Iris pigment epithelial cell (primary cell): ENCODE measurements at regions not wholly inside any gene's neighbourhood (a gene's known extent, or its start where the extent isn't known, plus 50 kb on each side); places are given as distances from the start of the nearest gene placed in this dataset.
A peak's percentile ranks its signal among the peaks of the same experiment; 100 is the strongest.
"Not testable (repeated sequence)": the region's sequence is repeated elsewhere in the genome, so short reads cannot be mapped to it uniquely, and the experiment has no call there.

Experiments used
- DNase-seq: peaks from one replicate; pipeline ENCODE4 v3.0.0-alpha.2; 2011; ENCODE audit warnings: low read depth

DNA sequence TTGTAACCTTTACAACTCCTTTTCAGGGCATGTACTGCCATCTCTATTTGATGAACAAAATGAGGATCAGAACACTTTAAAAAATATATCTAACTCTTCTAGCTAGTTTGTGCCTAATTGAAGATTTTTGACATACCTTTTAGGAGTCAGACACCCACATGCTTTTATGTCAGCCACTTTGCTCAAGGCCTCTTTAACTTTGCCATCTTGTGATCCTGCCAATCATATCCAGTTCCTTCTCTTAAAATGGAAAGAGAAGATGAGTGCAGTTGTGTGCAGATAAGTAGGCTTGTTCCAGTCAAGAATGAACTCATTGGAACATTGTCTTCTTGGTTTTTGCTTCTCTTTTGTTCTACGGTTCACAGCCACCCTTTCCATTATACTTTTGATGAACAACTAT is 425.6 kb upstream of the TNC start:
- no peak for DNase-seq

DNA sequence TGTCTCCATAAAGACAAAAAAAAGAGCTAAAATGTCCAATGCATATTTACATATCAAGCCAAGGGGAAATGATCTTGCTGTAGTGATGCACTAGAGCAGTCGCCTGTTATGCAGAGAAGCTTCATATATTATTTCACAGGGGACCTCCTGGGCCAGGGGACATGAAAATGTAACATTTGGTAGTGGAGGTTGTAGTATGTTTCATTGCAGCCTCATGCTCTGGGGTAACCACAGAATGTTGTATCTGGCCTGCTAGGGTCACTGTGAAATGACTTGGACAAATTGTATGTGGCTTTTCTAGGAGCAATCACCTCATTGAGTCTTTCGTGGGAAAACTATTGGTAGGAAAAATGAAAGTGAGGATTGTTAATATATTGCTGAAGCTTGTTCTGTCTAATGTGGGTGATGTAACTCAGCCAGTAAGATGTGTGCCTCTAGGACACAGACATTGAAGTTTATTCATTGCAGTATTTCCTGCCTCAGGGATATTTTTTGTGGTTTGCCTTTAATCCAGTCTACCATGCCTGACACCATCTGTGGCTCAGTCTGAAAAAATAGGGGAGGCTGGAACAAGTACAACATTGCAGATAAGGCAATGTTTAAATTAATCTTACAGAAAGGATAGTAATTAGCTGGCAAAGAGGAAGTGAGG is 430.8 kb upstream of the TNC start:
- DNase-seq: peak; percentile 47

GRCh38 chr9:115551396-115551795 is 433.4 kb upstream of the TNC start:
- no peak for DNase-seq

DNA sequence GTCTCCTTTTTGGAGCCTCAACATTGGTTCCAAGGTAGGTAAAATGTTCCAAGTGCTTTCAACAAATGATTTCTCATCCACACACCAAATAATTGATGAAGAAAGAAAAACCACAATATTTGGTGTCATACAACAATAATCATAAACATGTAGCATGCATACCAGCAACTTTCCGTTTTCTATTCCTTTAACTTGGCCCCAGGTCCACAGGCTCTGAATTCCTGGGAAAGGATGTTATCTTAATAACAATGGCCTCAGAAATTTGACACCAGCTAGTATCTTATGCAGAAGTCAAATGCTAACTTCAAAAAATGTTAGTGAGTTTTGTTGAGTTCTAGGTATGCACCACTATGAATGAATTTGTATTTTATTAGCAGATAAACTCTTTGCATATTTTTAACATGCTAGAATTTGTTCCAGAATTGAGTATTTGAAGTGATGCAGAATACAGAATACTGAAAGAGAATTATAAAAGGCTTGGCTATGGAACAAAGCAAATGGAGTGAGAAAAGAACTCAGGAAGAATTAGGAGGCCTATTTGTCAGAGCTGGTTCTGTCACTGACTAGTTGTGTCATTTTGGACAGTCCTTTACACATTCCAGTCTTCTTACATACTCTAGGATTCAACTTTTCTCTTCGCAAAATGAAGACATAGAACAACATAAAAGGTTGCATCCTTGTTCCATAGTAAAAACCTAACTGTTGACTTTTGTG is 435.3 kb upstream of the TNC start:
- DNase-seq: no peak

DNA sequence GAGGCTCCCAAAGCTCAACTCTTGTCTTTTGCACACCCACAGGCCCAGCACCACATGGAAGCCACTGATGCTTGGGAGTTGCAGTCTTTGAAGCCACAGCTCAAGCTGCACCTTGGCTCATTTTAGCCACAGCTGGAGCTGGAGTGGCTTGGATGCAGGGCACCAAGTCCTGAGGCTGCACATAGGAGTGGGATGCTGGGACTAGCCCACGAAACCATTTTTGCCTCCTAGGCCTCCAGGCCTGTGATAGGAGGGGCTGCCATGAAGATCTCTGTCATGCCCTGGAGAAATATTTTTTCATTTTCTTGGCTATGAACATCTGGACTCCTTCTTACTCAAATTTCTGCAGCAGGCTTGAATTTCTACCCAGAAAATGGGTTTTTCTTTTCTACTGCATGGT is 438.5 kb upstream of the TNC start:
- no peak for DNase-seq

- no peak for DNase-seq
Observed at GRCh38 chr9:115575147-115575546, 457.2 kb upstream of the TNC start.

DNA sequence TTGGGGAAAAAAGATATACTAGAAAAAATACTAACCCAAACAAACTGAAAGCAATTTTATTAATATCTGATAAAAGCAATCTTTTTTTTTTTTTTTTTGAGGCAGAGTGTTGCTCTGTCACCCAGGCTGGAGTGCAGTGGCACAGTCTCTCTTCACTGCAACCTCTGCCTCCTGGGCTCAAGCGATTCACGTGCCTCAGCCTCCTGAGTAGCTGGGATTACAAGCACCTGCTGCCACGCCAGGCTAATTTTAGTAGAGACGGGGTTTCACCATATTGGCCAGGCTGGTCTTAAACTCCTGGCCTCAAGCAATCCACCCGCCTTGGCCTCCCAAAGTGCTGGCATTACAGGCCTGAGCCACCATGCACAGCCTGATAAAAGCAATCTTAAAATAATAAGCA is 467.5 kb upstream of the TNC start:
- not testable (repeated sequence) for DNase-seq

DNA sequence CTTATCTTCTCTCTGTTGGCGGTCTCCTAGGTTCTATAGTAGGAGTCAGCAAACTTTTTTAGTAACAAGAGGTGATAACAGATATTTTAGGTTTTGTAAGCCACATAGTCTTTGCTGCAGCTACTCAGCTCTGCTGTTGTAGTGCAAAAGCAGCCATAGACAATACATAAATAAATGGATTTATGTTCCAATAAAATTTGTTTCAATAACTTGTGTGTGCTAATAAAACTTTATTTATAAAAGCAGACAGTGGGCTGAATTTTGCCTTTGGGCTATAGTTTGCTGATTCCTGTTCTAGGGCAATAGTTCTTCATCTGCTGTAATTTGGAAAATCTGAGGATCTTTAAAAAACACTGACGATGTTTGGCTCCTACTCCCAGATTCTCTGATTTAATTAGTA is 469.4 kb upstream of the TNC start:
- DNase-seq: no peak

DNA sequence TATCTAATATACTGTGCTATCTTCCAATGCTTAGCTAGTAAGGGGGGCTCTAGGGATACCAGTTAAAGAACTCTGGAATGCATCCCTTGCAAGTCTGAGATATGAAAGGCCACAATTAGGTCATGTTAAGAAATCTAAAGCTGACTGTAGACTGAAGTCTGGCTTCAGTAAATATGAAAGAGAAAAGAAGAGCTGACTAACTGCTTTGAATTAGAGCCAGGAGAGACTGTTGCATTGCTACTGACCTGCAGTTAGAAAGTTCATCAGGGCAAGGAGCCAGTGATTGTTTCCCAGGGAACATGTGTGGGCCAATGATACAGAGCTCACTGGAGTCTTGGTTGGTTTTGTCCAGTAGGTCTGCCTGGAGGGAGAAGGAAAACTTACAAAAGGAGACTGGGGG is 472.1 kb upstream of the TNC start:
- DNase-seq: peak; percentile 98

DNA sequence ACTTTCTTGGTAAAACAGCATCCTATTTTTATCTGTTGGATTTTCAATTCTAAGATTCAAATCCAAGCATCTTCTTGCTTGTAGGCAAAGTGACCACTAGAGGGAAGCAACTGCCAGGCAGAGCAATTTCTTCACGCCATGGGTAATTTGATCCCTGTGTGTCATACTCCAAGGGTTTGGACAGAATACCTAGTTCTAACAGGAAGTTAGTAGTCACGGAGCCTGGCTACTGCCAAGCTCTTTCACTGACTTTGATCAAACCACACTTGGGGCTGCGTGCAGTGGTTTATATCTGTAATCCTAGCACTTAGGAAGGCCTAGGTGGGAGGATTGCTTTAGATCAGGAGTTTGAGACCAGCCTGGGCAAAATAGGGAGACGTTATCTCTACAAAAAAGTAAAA is 473.6 kb upstream of the TNC start:
- peak; percentile 100 for DNase-seq

- DNase-seq: peak; percentile 64
Observed at GRCh38 chr9:115593587-115594091, 475.7 kb upstream of the TNC start.

GRCh38 chr9:115594557-115594956 is 476.6 kb upstream of the TNC start:
- DNase-seq: peak; percentile 72

- peak; percentile 98 for DNase-seq
Observed at GRCh38 chr9:115596021-115596745, 478.2 kb upstream of the TNC start.

GRCh38 chr9:115596746-115597080 is 478.8 kb upstream of the TNC start:
- no peak for DNase-seq

- DNase-seq: no peak
Observed at GRCh38 chr9:115597330-115597895, 479.5 kb upstream of the TNC start.

- DNase-seq: no peak
Observed at GRCh38 chr9:115598751-115599150, 480.8 kb upstream of the TNC start.

GRCh38 chr9:115599898-115600297 is 481.9 kb upstream of the TNC start:
- DNase-seq: no peak

DNA sequence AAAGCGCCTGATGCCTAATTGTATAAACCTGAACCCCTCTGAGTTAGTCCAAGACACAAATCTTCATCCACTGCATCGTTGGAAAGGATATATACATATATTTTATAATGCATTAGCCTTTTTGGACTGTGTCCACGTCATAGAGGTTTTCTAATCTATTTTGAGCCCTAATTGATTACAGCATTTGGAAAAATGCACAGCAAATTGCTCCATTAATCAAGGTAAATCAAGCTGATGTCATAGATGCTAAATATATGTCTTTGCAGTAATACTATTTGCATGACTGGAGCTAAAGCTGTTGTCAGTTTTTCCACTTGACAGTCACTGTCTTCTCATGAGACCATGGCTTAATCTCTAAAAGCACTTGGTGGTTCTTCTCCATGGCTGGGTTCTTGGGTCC is 483.5 kb upstream of the TNC start:
- DNase-seq: no peak

DNA sequence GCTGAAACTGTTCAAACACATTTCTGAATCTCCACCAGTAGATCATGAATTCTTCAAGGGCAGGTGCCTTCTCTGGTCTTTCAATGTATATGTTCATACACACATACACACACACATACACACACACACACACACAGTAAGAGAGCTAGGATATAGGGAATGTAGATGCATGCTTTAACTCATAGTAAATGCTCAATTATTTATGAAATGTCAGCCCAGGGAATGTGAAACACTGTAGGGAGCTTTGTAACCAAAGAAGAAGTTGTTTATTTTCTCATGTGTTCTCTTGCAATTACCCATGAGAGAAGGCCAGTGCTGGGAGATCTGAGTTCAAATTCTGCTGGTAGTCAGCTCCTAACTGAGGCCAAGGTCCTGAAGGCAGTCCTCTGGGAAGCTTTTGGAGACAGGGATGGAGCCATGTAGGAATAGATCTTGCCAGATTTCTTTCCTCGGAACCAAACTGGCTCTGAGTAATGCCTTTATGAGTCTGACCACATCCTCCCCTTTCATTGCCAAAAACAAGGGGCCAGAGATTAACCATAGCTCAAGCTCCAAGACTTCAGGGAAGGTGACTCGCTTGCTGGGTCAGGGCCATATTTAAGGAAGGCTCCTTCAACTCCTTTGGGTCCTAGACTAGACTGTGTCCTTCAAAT is 487.0 kb upstream of the TNC start:
- DNase-seq: peak; percentile 93

DNA sequence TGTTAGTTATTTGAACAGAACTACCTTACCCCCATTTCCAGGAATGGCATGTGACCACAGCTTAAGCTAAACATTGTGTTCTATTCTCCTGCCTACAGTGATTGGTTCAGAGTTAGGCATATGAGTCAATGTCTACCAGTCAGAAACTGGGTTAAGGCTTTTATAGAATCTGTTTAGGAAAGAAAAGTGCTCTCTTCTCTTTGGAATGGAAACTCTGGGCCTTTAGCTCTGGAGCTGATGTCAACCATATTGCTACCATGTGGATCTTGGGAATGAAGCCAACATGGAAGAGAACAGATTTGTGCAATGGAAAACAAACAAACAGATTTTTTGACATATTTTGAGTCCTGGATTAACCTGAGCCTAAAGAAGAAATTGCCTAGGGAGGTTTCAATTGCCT is 488.9 kb upstream of the TNC start:
- peak; percentile 82 for DNase-seq

- DNase-seq: no peak
Observed at GRCh38 chr9:115614326-115614999, 496.5 kb upstream of the TNC start.

DNA sequence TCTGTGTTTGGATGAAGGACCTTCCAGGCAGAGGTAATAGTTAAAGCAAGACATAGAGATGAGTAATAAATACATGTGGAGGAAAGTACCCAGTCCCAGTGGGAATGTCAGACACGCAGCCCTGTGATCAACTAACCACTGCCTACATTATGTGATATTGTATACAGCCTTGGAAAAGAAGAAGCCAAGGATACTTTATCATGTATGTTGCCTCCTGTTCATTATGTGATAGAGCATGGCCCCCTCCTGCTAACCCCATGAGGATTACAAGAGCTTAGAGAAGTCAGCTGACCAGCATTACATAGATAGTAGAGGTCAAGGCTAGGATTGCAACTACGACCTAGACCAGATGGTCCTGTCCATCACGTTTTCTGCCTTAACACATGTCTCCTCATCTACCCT is 497.0 kb upstream of the TNC start:
- peak; percentile 41 for DNase-seq
